ENCODE measurements at regions not wholly inside any gene's neighbourhood (a gene's known extent, or its start where the extent isn't known, plus 50 kb on each side); places are given as distances from the start of the nearest gene placed in this dataset.

DNA sequence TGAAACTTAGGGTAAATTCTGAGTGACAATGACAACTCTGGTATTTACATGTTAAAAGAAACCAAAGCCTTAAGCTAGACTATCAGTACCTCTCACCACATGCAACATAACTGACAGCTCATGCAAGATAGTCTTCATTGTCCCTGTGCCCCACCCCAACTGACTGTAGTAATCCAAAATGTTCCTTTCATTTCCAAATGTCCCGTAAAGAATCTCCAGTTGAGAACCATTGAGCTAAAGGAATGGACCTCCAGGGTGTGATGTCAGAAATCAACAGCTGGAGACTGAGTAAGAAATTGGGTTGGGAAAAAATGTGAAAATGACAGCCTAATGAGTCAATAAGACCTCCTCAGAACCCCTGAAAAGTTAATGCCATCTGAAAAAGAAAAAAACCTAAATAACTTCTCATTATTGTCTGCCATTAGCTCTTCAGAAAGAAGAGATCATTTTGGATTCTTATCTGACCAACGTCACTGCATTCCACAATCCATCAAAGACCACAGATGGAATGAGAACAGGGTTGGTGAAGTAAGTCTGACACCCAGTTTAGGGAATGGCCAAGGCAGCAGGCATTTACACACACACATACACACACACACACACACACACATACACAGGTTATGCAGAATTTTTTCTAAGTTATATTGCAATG is 51.7 kb upstream of the ACVR2A start:
- no peak for DNase-seq (ENCODE audit: low read depth in 2 of 2)

GRCh38 chr2:147790580-147790979 is 54.2 kb upstream of the ACVR2A start:
- DNase-seq (ENCODE audit: low read depth in 2 of 2), result no peak

GRCh38 chr2:147789720-147790119 is 55.1 kb upstream of the ACVR2A start:
- DNase-seq (ENCODE audit: low read depth in 2 of 2), result no peak

GRCh38 chr2:147789287-147789686 is 55.5 kb upstream of the ACVR2A start:
- DNase-seq (ENCODE audit: low read depth in 2 of 2), result no peak

DNA sequence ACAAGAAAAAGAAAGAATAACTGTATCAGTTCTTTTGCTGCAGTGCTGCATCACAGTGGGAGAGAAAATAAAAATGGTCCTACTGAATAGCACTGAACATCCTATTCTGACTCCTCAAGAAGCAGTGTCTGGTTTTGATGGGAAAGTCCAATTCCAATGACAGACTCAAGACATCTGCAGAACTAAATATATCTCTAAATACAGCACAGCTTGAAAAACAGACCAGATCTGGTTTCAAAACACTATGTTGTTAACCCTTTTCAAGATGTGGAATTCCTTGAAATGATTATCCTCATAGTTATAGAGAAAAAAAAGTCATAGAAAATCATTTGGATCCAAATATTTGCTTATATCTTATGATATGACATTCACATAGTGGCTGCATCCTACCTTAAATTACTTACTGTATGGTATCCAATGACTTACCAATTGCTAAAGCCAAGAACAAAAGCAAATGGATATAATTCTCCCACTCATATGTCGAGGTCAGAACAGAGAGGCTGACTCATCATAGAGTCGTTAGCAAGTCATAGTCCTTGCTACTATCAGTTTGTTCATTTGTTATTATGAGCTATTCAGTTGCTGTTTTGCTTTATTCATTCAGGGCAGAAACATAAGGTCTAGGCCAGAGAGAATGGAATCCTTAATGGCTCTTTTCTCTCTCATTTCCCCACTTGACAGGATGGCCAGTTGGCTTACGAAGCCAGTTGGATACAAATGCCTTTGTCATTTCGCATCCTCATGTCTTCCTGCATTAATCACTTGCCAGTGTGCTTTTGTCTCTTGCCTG is 62.5 kb upstream of the ACVR2A start:
- no peak for DNase-seq (ENCODE audit: low read depth in 2 of 2)

- DNase-seq (ENCODE audit: low read depth in 2 of 2), result no peak
Measured at GRCh38 chr2:147779440-147779839, 65.4 kb upstream of the ACVR2A start.

GRCh38 chr2:147777394-147777793 is 67.4 kb upstream of the ACVR2A start:
- DNase-seq (ENCODE audit: low read depth in 2 of 2), result no peak

GRCh38 chr2:147774805-147775204 is 70.0 kb upstream of the ACVR2A start:
- no peak for DNase-seq (ENCODE audit: low read depth in 2 of 2)

- no peak for DNase-seq (ENCODE audit: low read depth in 2 of 2)
Measured at GRCh38 chr2:147773479-147773878, 71.3 kb upstream of the ACVR2A start.

- DNase-seq (ENCODE audit: low read depth in 2 of 2), result no peak
Measured at GRCh38 chr2:147772781-147773180, 72.0 kb upstream of the ACVR2A start.

- DNase-seq (ENCODE audit: low read depth in 2 of 2), result no peak
Measured at GRCh38 chr2:147763861-147764260, 81.0 kb upstream of the ACVR2A start.

- no peak for DNase-seq (ENCODE audit: low read depth in 2 of 2)
Measured at GRCh38 chr2:147760984-147761383, 83.8 kb upstream of the ACVR2A start.

- DNase-seq (ENCODE audit: low read depth in 2 of 2), result no peak
Measured at GRCh38 chr2:147759536-147759935, 85.3 kb upstream of the ACVR2A start.

DNA sequence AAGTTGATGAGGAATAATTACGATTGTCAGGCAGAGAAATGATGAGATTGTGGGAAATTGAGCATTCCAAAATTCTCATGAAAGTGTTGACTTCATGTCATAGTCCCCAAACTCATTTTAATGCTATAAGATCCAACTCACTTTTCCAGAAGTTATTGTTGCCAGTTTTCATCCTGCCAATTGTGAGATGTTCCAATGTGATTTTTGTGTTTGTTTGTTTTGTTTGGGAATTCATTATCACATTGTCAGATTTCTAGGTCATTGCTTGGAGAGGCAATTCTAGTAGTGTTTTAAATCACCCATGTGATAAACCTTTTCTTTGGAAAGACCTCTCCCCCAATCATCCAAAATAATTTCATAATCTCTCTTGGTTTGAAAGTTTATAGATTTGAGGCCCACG is 86.0 kb upstream of the ACVR2A start:
- no peak for DNase-seq (ENCODE audit: low read depth in 2 of 2)

DNA sequence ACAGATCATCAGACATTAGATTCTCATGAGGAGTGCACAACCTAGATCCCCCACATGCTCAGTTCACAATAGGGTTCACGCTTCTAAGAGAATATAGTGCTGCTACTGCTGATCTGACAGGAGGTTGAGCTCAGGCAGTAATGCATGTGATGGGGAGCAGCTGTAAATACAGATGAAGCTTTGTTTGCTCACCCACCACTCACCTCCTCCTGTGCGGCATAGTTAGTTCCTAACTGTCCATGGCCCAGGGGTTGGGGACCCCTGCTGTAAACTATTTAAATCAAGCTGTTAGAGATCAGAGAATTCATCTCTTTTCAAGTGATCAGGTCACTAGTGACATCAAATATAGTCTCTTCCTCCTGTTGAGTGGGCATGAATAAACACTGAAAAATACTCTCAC is 88.8 kb upstream of the ACVR2A start:
- no peak for DNase-seq (ENCODE audit: low read depth in 2 of 2)

DNA sequence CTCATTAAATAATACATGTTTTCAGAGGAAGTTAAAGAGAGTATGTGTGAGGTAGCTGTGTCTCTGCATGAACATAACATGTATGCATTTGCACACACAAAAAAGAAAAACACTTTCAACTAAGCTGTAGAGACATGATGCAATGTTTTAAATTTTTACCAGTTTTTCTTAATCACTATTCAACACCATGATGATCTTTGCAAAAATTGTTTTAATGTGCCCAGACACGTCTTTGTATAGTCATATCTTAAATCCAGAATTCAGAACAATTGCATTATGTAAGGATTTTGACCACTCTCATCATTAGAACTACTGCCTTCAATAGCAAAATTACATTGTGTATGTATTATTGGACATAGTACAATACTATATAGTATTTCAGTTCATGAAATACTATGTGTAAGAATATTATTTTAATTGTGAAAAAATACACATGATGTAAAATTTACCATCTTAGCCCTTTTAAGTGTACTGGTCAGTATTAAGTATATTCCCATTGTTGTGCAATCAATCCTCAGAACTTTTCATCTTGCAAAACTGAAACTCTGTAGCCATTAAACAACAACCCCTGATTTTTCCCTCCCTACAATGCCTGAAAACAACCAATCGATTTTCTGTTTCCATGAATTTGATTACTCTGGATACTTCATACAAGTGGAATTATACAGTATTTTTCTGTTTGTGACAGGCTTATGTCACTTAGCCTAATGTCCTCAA is 104.5 kb upstream of the ACVR2A start:
- no peak for DNase-seq (ENCODE audit: low read depth in 2 of 2)

GRCh38 chr2:147739508-147739907 is 105.3 kb upstream of the ACVR2A start:
- DNase-seq (ENCODE audit: low read depth in 2 of 2), result no peak

GRCh38 chr2:147718831-147719230 is 126.0 kb upstream of the ACVR2A start:
- no peak for DNase-seq (ENCODE audit: low read depth in 2 of 2)

DNA sequence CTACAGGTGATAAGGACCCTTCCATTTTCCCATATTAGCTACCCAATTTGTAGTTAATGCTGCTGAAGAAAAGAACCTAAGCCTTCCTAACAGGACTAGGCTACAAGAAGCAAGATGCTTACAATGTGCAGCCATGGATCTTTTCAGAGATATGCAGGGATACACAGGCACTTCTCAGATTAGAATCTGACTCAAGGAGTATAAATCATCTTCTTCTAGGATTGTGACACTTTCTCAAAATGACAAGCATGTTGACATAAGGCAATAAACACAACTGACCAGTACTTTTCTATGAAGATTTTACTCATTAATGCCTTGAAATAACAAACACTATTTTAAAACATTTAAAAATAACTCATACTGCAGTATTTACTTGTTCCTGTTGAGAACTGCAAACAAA is 127.9 kb upstream of the ACVR2A start:
- no peak for DNase-seq (ENCODE audit: low read depth in 2 of 2)

DNA sequence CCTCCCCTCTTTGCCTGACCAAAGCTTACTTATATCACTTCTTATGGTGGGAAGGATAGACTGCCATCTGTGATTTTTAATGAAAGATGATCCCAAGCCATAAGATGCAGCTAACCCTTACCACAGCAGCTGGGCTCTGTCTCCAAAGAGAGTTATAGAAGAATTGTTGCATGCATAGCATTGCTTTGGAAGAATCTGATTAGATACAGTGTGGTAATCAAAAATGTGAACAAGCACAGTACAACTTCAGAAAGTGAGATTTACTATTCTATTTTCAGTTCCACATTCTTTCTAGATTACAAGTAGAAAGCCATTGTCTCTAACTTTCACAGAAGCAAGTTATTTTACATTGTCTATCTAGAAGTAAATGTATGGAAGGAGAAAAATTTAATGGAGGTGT is 129.0 kb upstream of the ACVR2A start:
- DNase-seq (ENCODE audit: low read depth in 2 of 2), result no peak

DNA sequence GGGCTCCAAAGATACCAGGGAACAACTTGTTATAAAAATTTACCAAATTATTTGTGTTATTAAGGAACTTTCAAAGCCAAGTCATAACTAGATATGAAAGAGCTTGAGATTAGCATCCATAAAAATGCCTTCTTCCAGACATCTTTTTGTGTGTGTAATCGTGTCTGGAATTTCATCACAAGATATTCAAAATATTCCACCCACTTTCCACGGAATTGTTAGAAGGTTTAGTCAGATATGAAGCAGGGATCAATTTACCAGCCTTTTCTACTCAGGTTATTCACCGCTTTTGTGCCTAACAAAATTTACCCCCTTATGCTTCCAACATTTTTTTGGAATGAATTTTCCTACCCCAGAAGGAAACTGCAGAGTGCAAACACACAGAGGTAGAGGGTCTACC is 130.2 kb upstream of the ACVR2A start:
- DNase-seq (ENCODE audit: low read depth in 2 of 2), result no peak

GRCh38 chr2:147713349-147713748 is 131.5 kb upstream of the ACVR2A start:
- no peak for DNase-seq (ENCODE audit: low read depth in 2 of 2)

- DNase-seq (ENCODE audit: low read depth in 2 of 2), result no peak
Measured at GRCh38 chr2:147712051-147712450, 132.8 kb upstream of the ACVR2A start.

Data from stimulated activated CD4-positive, alpha-beta T cell treated with anti-CD3 and anti-CD28 coated beads, Interleukin-1b, Interleukin-23, amount 100 ng/mL, for 4 hours (primary cell).